GM06990 (cell line): ENCODE measurements at regions not wholly inside any gene's neighbourhood (a gene's known extent, or its start where the extent isn't known, plus 50 kb on each side); places are given as distances from the start of the nearest gene placed in this dataset.

Source experiments
- DNase-seq: peaks from one replicate; pipeline ENCODE4 v3.0.0-alpha.2; 2011; ENCODE audit not compliant: insufficient read length; ENCODE audit errors: extremely low read depth
- H3K27me3 ChIP-seq: replicated peaks from 2 replicates; pipeline ENCODE4 v1.6.0; 2011; ENCODE audit warnings: low read length; ENCODE audit not compliant: control insufficient read depth, insufficient read depth
- H3K36me3 ChIP-seq: 2 replicates; pipeline ENCODE4 v1.5.1; 2011; ENCODE audit warnings: low read length; ENCODE audit not compliant: control insufficient read depth, insufficient read depth
- H3K4me3 ChIP-seq: replicated peaks from 2 replicates; pipeline ENCODE4 v1.5.1; 2011; ENCODE audit warnings: low read depth, mild to moderate bottlenecking, control low read depth, low read length
- CTCF ChIP-seq: IDR thresholded peaks from 2 replicates; pipeline ENCODE4 v1.5.1; 2011; ENCODE audit warnings: low read length, control low read depth, mild to moderate bottlenecking, inconsistent platforms; ENCODE audit not compliant: insufficient read depth, poor library complexity, severe bottlenecking

- Histone ChIP-seq H3K36me3 (no peaks in the 10 kb centered on the region), H3K4me3 (no peak overlapping the region), H3K27me3 (no peaks in the 10 kb centered on the region)
- no peak for TF ChIP-seq CTCF
- no peak for DNase-seq
Measured at GRCh38 chr14:76922092-76922491, 95.9 kb downstream of the LRRC74A start.

- DNase-seq, result no peak
- TF ChIP-seq CTCF, result no peak
- Histone ChIP-seq H3K36me3 (no peaks in the 10 kb centered on the region), H3K27me3 (no peaks in the 10 kb centered on the region), H3K4me3 (no peak overlapping the region)
Measured at GRCh38 chr14:76921088-76921399, 94.8 kb downstream of the LRRC74A start.

GRCh38 chr14:76920331-76921087 is 94.3 kb downstream of the LRRC74A start:
- DNase-seq, result no peak
- no peaks in the 10 kb centered on the region for H3K36me3 ChIP-seq
- no peaks in the 10 kb centered on the region for H3K27me3 ChIP-seq
- no peak for TF ChIP-seq CTCF
- no peak overlapping the region for H3K4me3 ChIP-seq

GRCh38 chr14:76919431-76920330 is 93.5 kb downstream of the LRRC74A start:
- H3K4me3 ChIP-seq, result no peak overlapping the region
- no peak for DNase-seq
- H3K36me3 ChIP-seq, result no peaks in the 10 kb centered on the region
- no peak for TF ChIP-seq CTCF
- H3K27me3 ChIP-seq, result no peaks in the 10 kb centered on the region
